ENCODE measurements at regions not wholly inside any gene's neighbourhood (a gene's known extent, or its start where the extent isn't known, plus 50 kb on each side); places are given as distances from the start of the nearest gene placed in this dataset.

DNA sequence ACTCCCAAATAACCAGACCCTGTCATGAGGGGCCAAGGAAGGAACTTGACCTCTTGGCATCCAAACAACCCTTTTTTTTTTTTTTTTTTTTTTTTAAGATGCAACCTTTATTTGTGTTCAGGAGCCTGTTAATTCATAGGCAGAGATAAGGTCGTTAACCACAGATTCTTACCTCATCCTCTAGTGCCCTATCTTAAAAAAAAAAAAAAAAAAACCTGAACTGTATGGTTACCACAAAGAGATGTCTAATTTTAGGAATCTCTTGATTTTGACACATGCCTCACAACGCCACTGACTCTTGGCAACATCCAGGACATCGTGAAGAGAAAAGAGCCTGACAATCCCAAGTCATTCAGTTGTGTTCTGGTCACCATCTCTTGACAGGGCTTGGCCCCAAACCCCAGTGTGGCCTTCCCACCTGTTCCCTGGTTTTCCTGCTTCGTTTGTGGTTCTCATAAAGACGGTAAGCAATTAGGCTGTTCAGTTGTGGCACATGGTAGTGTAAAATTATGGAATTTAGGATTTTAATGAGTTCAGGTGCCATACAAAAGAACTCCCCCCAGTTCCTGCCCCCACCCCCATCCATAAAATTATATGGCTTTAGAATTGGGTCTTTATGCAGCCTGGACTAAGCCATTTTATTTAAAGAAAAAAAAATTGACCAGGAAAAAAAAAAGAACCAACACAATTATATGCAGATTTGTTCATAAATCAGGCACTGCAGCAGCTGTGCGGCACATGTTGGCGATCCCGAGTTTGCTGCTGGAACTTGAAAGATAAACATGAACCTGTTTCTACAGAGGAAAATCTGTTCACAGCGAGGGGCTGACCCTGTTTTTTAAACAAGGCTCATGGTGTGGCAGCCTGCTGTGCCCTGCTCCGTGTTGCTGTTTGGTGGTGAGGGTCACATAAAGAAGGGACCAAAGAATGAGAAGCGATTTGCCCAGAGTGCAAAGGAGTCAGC, 267.8 kb upstream of the CLINT1 start (continued):
- TF ChIP-seq, protein P1, sequence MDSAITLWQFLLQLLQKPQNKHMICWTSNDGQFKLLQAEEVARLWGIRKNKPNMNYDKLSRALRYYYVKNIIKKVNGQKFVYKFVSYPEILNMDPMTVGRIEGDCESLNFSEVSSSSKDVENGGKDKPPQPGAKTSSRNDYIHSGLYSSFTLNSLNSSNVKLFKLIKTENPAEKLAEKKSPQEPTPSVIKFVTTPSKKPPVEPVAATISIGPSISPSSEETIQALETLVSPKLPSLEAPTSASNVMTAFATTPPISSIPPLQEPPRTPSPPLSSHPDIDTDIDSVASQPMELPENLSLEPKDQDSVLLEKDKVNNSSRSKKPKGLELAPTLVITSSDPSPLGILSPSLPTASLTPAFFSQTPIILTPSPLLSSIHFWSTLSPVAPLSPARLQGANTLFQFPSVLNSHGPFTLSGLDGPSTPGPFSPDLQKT (CRISPR knock-in tag; IDR thresholded peaks at IDR 0.05; ENCODE audit: borderline replicate concordance) = no peak

GRCh38 chr5:158124606-158125316, 265.8 kb upstream of the CLINT1 start:
- DNase-seq (ENCODE audit: low spot score) (no peak), FAIRE-seq (no peak), ATAC-seq (no peak)
- Histone ChIP-seq H3K4me2 (ENCODE audit: low read depth, low read length) (no peak overlapping the region), H2AFZ (ENCODE audit: low read length) (no peak overlapping the region), H3K9me3 (ENCODE audit: low read length) (no peaks in the 10 kb centered on the region), H3K9ac (ENCODE audit: insufficient read depth, low read depth, low read length) (no peak overlapping the region), H4K20me1 (ENCODE audit: insufficient read depth, low read length) (no peaks in the 10 kb centered on the region), H3K4me1 (ENCODE audit: insufficient read depth, low read length) (no peaks in the 10 kb centered on the region), H3K36me3 (replicated peaks in 1 of 2; ENCODE audit: control insufficient read depth in 1 of 2, insufficient read depth in 2 of 2, low read length in 2 of 2) (no peaks in the 10 kb centered on the region), H3K27ac (ENCODE audit: extremely low read length, insufficient read depth, low read length) (no peak overlapping the region), H3K4me3 (replicated peaks in 1 of 3; ENCODE audit: insufficient read depth in 1 of 3, low read depth in 2 of 3, low read length in 3 of 3) (no peak overlapping the region), H3K79me2 (ENCODE audit: insufficient read depth, low read length) (no peaks in the 10 kb centered on the region), H3K27me3 (ENCODE audit: control insufficient read depth in 1 of 2, insufficient read depth in 2 of 2, low read length in 2 of 2) (no peaks in the 10 kb centered on the region; a peak in 1 of 5 replicates)
- in situ Hi-C loops (cut with HindIII; ENCODE audit: extremely low pct_ligation_motif_present, low pct_unique_long_range_greater_than_20kb) = no loop called here
- 34% methylated on average over 3 of the region's 3 CpGs for WGBS (ENCODE audit: low lambda C conversion rate)
- ChIA-PET CTCF (ENCODE audit: low intra/inter-chr PET ratio, low total read pairs) (no interaction called here), POLR2A (no interaction called here)
- BruUV-seq (replicated peaks) = no TSS peak
- intact Hi-C loops (cut with micrococcal nuclease; ENCODE audit: unreplicated experiment) = no loop called here
- no peak for TF ChIP-seq ZNF33A (CRISPR knock-in tag; IDR thresholded peaks at IDR 0.05; ENCODE audit: borderline replicate concordance)
- no peak for TF ChIP-seq SMARCE1 (IDR thresholded peaks at IDR 0.05; ENCODE audit: borderline replicate concordance)
- TF ChIP-seq, protein P2, sequence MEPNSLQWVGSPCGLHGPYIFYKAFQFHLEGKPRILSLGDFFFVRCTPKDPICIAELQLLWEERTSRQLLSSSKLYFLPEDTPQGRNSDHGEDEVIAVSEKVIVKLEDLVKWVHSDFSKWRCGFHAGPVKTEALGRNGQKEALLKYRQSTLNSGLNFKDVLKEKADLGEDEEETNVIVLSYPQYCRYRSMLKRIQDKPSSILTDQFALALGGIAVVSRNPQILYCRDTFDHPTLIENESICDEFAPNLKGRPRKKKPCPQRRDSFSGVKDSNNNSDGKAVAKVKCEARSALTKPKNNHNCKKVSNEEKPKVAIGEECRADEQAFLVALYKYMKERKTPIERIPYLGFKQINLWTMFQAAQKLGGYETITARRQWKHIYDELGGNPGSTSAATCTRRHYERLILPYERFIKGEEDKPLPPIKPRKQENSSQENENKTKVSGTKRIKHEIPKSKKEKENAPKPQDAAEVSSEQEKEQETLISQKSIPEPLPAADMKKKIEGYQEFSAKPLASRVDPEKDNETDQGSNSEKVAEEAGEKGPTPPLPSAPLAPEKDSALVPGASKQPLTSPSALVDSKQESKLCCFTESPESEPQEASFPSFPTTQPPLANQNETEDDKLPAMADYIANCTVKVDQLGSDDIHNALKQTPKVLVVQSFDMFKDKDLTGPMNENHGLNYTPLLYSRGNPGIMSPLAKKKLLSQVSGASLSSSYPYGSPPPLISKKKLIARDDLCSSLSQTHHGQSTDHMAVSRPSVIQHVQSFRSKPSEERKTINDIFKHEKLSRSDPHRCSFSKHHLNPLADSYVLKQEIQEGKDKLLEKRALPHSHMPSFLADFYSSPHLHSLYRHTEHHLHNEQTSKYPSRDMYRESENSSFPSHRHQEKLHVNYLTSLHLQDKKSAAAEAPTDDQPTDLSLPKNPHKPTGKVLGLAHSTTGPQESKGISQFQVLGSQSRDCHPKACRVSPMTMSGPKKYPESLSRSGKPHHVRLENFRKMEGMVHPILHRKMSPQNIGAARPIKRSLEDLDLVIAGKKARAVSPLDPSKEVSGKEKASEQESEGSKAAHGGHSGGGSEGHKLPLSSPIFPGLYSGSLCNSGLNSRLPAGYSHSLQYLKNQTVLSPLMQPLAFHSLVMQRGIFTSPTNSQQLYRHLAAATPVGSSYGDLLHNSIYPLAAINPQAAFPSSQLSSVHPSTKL (CRISPR knock-in tag; IDR thresholded peaks at IDR 0.05) = no peak
- TF ChIP-seq PCBP1 (IDR thresholded peaks at IDR 0.05; ENCODE audit: borderline replicate concordance, low read depth, low read length) = no peak
- no peak for TF ChIP-seq HOXD1 (CRISPR knock-in tag; IDR thresholded peaks at IDR 0.05)
- TF ChIP-seq CHD4 (IDR thresholded peaks at IDR 0.05; ENCODE audit: borderline replicate concordance, low read length) = no peak
- TF ChIP-seq CHD2 (IDR thresholded peaks at IDR 0.05; ENCODE audit: low read depth, low read length) = no peak
- TF ChIP-seq ATF7-NPFF (CRISPR knock-in tag; IDR thresholded peaks at IDR 0.05; ENCODE audit: low read depth) = no peak
